KMS-11 (cell line): ENCODE measurements at regions not wholly inside any gene's neighbourhood (a gene's known extent, or its start where the extent isn't known, plus 50 kb on each side); places are given as distances from the start of the nearest gene placed in this dataset.

Experiments
- H2AFZ ChIP-seq: fragments of 200-600 bp; sonication (generic); 2 replicates; pipeline ENCODE4 v1.6.1; 2016; ENCODE audit warnings: antibody characterized with exemption, mixed run types, low read depth
- H3K27ac ChIP-seq: fragments of 200-600 bp; sonication (generic); 2 replicates; pipeline ENCODE4 v1.6.1; 2016; ENCODE audit warnings: mild to moderate bottlenecking, mixed run types
- H3K27me3 ChIP-seq: fragments of 200-600 bp; sonication (generic); 2 replicates; pipeline ENCODE4 v1.6.1; 2017; ENCODE audit warnings: mild to moderate bottlenecking, low read depth, mixed run types, moderate library complexity; ENCODE audit not compliant: insufficient read depth
- H3K36me3 ChIP-seq: fragments of 200-600 bp; sonication (generic); 2 replicates; pipeline ENCODE4 v1.6.1; 2017; ENCODE audit warnings: mild to moderate bottlenecking, mixed run types; ENCODE audit not compliant: insufficient read depth
- H3K4me1 ChIP-seq: fragments of 200-600 bp; sonication (generic); 2 replicates; pipeline ENCODE4 v1.6.1; 2016; ENCODE audit warnings: mild to moderate bottlenecking, low read depth, mixed run types; ENCODE audit not compliant: poor library complexity, severe bottlenecking
- H3K4me2 ChIP-seq: fragments of 200-600 bp; sonication (generic); 2 replicates; pipeline ENCODE4 v1.7.0; 2016; ENCODE audit warnings: mild to moderate bottlenecking, mixed run types
- H3K4me3 ChIP-seq: fragments of 200-600 bp; sonication (generic); IDR thresholded peaks from 2 replicates; pipeline ENCODE4 v1.6.1; 2017; ENCODE audit warnings: low read depth, low read length, mixed read lengths; ENCODE audit not compliant: insufficient read depth
- H3K79me2 ChIP-seq: fragments of 200-600 bp; sonication (generic); 2 replicates; pipeline ENCODE4 v1.6.1; 2016; ENCODE audit warnings: low read depth, mixed run types; ENCODE audit not compliant: insufficient read depth
- H3K9ac ChIP-seq: fragments of 200-600 bp; sonication (generic); 2 replicates; pipeline ENCODE4 v1.6.1; 2016; ENCODE audit warnings: mild to moderate bottlenecking, mixed run types
- H4K20me1 ChIP-seq: fragments of 200-600 bp; sonication (generic); 2 replicates; pipeline ENCODE4 v1.6.1; 2016; ENCODE audit warnings: mild to moderate bottlenecking, mixed run types; ENCODE audit not compliant: insufficient read depth
- TF ChIP-seq, protein P1 (sequence below): fragments of 200-600 bp; sonication (generic); conservative IDR thresholded peaks from 2 replicates; pipeline ENCODE4 v1.6.1; 2017; ENCODE audit warnings: low read depth, mild to moderate bottlenecking, antibody characterized with exemption, low read length, moderate library complexity, mixed read lengths

GRCh38 chr3:111473550-111473949, 68.4 kb upstream of the CD96 start:
- Histone ChIP-seq H3K27me3 (no peaks in the 10 kb centered on the region), H3K27ac (no peak overlapping the region), H3K4me1 (no peaks in the 10 kb centered on the region), H3K36me3 (no peaks in the 10 kb centered on the region), H4K20me1 (no peaks in the 10 kb centered on the region), H3K79me2 (no peaks in the 10 kb centered on the region), H2AFZ (no peak overlapping the region), H3K4me3 (no peak overlapping the region), H3K4me2 (no peak overlapping the region), H3K9ac (no peak overlapping the region)
- TF ChIP-seq, protein P1, sequence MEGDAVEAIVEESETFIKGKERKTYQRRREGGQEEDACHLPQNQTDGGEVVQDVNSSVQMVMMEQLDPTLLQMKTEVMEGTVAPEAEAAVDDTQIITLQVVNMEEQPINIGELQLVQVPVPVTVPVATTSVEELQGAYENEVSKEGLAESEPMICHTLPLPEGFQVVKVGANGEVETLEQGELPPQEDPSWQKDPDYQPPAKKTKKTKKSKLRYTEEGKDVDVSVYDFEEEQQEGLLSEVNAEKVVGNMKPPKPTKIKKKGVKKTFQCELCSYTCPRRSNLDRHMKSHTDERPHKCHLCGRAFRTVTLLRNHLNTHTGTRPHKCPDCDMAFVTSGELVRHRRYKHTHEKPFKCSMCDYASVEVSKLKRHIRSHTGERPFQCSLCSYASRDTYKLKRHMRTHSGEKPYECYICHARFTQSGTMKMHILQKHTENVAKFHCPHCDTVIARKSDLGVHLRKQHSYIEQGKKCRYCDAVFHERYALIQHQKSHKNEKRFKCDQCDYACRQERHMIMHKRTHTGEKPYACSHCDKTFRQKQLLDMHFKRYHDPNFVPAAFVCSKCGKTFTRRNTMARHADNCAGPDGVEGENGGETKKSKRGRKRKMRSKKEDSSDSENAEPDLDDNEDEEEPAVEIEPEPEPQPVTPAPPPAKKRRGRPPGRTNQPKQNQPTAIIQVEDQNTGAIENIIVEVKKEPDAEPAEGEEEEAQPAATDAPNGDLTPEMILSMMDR: no peak

GRCh38 chr3:111476701-111477100, 65.3 kb upstream of the CD96 start:
- Histone ChIP-seq H3K27me3 (no peaks in the 10 kb centered on the region), H3K4me3 (no peak overlapping the region), H3K79me2 (no peaks in the 10 kb centered on the region), H3K4me2 (no peak overlapping the region), H4K20me1 (no peaks in the 10 kb centered on the region), H3K9ac (no peak overlapping the region), H3K4me1 (no peaks in the 10 kb centered on the region), H2AFZ (no peak overlapping the region), H3K36me3 (no peaks in the 10 kb centered on the region), H3K27ac (no peak overlapping the region)
- TF ChIP-seq, protein P1: no peak

- Histone ChIP-seq H3K4me2 (no peak overlapping the region), H3K4me1 (peaks cover 6% of the 10 kb centered on the region), H3K36me3 (no peaks in the 10 kb centered on the region), H3K4me3 (no peak overlapping the region), H3K27me3 (no peaks in the 10 kb centered on the region), H2AFZ (no peak overlapping the region), H3K79me2 (no peaks in the 10 kb centered on the region), H3K9ac (no peak overlapping the region), H3K27ac (no peak overlapping the region), H4K20me1 (no peaks in the 10 kb centered on the region)
- TF ChIP-seq, protein P1: no peak
These were observed 61.9 kb upstream of the CD96 start for GRCh38 chr3:111480091-111480490.

DNA sequence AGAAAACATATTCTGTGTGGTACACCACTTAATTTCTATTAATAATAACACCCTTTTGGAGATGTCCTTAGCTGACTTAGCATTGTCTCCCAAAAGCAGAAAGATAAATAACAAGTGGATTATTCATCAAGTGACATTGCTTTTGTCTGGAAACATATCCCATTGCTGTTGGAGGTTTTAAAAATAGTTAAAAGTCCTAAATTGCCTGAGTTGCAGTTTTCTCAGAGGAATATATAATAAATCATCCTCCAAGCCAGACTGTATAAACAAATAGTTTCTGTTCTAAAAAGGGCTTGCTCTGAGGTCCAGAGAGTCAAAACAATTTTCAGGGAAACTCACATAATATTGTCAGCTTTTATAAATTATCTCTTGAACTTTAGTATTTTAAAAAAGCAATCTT, 60.4 kb upstream of the CD96 start:
- TF ChIP-seq, protein P1: no peak

More for the DNA sequence above, 60.4 kb upstream of the CD96 start:
- no peak overlapping the region for H3K9ac ChIP-seq
- H3K27ac ChIP-seq: no peak overlapping the region
- H3K4me2 ChIP-seq: no peak overlapping the region
- H3K79me2 ChIP-seq: no peaks in the 10 kb centered on the region
- no peaks in the 10 kb centered on the region for H3K27me3 ChIP-seq
- H4K20me1 ChIP-seq: no peaks in the 10 kb centered on the region
- H3K4me1 ChIP-seq: peaks cover 13% of the 10 kb centered on the region
- no peak overlapping the region for H3K4me3 ChIP-seq
- H3K36me3 ChIP-seq: no peaks in the 10 kb centered on the region
- H2AFZ ChIP-seq: no peak overlapping the region
